GM18868 (cell line): ENCODE measurements at regions not wholly inside any gene's neighbourhood (a gene's known extent, or its start where the extent isn't known, plus 50 kb on each side); places are given as distances from the start of the nearest gene placed in this dataset.
A peak's percentile ranks its signal among the peaks of the same experiment; 100 is the strongest.

Experiments used
- ATAC-seq: cut with Tn5 transposase; IDR thresholded peaks from one replicate; pipeline ENCODE4 v1.9.1; 2021; ENCODE audit warnings: mild to moderate bottlenecking, moderate library complexity; ENCODE audit not compliant: unreplicated experiment

DNA sequence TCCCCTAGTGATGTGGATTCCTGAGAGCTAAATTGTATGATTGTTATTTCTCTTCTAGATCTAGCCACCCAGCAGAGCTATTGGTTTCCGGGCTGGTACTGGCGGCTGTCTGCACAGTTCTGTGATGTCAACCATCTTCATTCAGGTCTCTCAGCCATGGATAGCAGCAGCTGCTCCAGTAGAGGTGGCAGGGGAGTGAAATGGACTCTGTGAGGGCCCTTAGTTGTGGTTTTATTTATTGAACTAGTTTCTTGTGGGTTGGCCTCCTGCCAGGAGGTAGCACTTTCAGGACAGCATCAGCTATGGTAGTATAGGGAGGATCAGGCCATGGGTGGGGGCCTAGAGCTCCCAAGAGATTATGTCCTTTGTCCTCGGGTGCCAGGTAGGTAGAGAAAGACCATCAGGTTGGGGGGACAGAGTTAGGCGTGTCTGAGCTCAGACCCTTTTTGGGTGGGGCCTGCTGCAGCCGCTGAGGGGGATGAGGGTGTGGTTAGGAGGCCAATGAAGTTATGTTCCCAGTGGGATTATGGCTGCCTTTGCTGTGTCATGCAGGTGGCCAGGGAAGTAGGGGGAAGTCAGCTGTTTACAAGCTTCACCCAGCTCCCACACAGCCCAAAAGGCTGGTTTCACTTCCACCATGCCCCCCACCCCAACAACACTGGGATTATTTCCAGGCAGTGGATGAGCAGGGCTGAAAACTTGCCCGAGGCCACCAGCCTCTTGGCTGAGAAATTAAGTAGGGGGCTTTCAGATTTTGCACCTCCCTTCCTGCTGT lies 55.1 kb upstream of the RGS4 start:
- peak; percentile 48 for ATAC-seq

DNA sequence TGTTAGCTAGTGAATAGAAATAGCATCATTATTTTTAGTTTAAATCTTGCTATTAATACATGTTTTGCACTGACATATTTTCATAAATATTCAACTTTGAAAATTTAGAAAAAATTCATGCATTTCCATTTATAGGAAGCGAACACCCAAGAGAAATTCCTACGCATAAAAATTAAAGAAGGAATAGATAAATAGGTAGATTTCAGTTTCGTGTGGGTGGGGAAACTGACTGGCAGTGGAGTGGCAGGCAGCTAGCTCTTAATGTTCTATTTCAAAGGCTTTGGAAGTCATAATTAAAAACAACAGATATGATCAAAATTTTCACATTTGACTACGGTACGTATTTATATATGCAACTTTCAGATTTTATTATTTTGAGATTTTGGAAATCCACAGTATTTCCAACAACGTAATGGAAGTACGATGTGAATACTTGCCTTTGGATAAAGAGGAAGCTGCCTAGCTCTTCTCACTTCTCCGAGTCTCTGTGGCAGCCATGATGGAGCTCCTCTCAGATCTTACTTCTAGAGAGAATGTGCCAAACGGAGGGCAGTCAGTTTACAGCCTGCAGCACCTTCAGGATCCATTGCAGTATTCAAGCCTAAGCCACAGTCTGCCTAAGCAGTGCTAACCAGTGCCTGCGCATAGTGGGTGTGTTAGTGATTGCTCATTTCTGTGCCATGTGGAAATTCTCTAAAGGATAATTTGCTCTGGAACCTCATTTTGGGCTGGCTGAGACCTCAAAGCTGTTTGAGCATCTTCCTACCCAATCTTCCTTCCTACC lies 62.9 kb upstream of the RGS4 start:
- ATAC-seq, result no peak

DNA sequence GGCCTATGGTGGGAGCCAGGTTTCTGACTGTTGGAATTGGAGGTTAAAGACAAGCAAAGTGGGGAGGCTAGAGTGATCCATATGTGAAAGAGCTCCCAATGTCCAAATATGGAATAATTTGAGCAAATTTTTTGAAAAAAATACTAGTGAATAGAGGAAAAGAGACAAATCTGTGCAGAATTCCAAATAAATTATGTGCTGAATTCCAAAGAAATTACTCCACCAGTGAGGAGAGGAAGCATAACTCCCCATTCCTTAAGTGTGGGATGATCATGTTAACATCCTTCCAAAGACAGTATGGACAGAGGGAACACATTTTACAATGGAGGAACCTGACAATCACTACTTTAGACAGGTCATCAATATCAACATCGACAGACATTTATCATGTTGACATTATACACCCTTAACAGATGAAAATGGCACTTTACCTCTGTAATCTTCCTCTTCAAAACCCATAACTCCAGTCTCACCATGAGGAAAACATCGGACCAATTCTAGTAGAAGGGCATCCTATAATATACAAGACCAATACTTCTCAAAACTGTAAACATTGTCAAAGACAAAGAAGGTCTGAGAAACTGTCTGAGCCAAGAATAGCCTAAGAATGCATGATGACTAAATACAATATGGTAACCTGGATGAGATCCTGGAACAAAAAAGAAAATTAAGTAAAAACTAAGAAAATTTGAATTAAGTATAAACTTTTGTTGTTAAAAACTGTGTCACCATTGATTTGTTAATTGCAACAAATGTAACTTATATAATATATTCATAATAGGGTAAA lies 71.5 kb upstream of the RGS4 start:
- no peak for ATAC-seq

DNA sequence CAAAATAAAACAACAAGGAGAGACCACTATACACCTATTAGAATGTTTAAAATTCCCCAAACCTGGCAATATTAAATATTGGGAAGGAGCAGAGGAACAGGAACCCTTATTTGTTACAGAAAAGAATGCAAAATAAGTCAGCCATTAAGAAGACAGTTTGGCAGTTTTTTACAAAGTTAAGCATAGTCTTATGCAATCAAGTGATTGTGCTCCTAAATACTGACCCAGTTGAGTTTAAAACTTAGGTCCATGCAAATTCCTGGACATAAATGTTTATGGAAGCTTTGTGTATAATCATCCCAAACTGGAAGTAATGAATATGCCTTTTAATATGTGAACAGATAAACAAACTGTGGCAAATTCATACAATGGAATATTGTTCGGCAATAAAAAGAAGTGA lies 72.9 kb upstream of the RGS4 start:
- ATAC-seq, result no peak

DNA sequence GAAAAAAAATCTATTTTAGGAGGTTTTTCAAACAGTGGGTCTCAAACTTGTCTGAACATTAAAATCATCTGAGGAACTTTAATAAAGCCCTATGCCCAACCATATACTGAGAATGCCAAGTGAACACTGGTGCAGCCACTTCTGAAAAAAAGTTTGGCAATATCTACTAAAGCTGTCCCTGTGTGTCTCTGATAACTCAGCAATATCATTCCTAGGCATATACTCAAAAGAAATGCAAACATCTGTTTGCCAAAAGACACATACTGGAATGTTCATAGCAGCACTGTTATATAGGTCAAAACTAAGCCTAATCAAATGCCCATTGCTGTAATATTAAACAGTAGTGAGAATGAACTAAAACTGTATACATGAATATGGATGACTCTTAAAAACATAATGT lies 74.2 kb upstream of the RGS4 start:
- ATAC-seq, result no peak

DNA sequence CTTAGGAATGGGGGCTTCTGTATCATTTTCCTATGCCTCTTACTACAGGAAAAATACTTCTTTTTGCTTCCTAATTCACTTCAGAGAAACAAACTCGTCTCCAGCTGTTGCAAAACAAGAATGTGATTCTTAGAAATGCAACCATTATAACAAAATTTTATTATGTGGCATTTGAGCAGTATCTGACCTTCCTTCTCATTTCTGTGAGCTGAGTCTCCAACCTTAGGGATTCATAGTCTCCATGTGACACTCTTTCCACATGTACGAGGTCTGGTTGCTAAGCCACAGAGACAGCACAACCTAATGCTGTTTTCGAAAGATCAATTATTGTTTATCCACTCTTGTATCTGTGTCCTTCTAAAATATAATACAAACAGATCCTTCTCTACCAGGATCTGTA lies 75.3 kb upstream of the RGS4 start:
- ATAC-seq, result no peak

DNA sequence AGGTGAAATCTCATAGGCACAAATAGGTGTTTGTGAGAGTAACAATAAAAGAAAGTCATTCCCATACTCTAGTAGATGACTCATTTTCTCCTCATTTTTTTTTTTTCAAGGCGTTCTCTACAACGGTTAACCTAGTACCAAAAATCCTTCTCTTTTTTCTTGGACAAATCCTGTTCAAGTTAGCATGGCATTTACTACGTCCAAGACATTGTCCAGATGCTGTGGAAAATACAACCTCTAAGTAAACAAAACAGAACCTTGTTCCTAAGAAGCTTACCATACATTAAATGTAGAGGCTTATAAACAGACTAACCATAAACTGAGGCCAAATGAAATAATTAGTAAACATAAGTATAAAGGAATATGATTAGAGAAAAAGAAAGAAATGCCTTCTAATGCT lies 76.2 kb upstream of the RGS4 start:
- ATAC-seq, result no peak

DNA sequence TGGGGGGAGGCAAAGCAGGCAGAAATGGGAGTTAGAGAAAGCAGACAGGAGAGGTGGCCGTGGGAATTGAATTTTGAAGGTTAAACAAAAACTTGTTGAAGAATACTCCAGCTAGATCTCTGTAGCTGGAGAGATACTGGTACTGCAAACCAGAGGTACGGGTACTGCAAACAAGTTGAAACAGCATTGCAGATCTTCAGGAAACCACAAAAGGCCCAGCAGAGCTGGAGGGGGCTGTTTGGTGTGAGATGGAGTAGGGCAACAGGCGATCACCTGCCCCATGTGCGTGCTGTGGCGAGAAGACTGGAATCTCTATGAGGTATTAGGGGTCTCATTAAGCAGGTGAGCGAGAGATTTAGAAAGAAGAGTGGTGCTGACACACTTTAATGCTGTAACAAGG lies 77.7 kb upstream of the RGS4 start:
- no peak for ATAC-seq

DNA sequence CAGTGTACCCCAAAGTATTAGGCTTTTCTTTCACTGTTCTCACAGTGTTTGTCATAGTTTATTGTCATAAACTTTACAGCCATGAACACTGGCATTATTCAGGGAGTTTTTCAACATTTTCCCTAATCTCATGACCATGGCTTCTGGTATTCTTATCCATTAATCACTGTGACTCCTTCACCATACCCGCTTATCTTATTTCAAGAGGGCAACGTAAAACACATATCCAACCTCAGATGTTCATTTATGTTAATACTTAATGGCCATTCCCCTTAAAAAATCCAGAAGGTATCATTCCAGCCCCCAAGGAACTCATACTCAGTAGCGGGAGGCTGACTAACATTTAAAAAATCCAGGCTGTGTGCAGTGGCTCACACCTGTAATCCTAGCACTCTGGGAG lies 78.5 kb upstream of the RGS4 start:
- ATAC-seq, result no peak

DNA sequence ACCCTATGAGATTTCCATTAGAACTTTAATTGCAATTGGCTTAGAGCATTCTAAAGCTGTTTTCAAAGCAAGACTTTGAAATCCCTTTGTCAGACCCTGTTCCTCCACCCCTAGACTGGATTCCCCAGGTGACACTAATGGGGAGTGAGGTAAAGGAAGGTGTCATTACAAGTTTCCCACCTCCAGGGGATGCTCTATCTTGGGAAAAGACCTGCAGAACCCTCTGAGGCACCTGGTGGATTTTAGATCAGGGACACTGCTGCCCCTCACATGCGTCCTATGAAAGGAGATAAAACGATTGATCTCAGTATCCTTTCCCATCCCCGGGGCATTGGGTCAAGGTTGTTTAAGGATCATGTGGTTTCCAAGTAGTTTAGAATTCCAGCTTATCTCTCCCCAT lies 80.3 kb upstream of the RGS4 start:
- ATAC-seq, result no peak

DNA sequence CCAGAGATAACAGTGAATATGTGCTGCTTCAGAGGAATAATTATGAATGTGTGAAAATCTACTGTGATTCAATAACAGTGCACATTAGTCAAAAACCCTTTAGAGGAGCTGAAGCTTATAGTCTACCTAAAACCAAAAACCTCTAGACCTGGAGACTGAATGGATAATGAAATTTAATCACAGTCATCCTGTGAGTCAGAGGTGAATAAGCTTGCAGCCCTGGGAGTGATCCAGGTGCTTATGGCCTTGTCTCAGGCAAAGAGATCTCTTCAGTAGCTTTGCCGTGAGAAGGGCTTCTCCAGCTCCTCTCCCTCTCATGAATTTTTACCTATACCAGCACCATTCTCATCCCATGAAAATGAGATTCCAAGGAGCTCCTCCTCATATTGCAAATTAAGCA lies 81.3 kb upstream of the RGS4 start:
- ATAC-seq, result no peak

DNA sequence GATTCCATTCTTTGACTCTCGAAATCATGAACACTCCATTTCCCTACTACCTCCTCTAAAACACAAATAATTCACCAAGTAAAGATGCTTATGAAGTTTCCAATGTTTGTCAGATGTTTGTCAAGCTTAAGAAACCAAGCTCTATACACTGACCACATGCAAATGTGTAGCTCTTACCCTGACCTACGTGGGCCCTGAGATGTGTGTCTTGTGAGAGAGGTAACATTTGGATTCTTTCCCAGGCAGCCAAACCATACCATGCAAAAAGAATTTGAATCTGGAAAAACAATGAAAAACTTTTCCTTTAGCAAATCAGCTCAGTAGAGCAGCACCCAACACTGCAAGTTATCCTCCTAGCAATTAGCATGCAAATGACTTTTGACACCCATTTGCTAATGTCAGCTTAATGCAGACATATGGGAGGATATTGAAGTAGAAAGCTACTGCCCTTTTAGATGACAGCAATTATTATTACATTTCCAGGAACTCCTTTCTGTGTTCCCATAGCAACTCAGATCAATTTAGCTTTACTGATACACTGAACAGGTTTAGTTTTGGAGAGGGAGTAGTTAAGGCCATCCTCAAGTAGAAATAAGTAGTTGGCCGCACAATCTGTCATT lies 83.2 kb upstream of the RGS4 start:
- ATAC-seq, result no peak

DNA sequence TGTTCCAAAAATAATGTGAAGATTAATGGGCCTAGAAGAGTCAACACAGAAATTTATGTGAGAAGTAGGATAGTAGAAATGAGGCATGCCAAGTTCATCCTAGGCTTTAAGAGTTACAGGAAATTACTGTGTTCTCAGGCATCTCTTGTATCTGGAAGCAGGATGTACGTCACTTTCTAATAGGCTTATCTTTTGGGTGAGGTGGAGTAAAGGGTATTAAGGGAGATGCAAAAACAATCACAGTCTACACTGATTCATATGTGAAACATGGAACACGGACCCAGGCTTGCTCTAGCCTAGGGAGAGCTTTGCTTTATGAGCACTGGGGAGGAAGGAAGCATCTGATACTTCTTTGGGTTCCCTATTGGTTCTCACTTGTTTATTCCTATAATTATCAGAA lies 84.5 kb upstream of the RGS4 start:
- no peak for ATAC-seq

DNA sequence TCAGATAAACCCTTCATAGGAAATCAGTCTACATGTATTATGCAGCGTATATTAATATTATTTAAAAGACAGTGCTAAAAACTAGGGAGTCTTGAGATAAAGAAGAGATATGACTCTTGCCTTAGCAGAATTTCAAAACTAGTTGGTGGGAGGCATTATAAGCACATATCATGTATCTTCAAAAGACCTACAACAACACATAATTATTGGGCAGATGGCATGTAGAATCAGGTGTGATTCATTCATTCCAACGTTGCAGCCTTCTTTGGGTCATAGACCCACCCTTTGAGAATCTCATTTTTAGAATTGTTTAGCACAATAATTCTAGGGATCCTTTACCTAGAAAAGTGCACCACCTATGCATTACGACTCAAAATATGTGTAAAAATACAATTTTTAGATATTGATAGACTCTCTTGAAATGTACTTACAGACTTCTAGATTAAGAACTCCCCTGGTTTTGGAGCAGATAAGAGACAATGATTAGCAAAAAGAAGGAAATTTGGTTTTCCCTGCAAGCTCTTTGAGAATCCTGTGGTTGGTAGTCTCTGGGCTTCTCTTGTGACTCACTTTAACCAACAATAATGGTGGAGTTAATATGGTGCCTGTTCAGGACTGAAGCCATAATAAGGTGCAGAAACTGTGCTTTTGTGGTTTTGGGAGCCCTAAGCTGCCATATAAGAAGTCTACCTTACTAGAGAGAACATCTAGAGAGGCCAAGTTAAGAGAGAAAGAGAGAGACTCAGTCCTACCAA lies 85.3 kb upstream of the RGS4 start:
- no peak for ATAC-seq

DNA sequence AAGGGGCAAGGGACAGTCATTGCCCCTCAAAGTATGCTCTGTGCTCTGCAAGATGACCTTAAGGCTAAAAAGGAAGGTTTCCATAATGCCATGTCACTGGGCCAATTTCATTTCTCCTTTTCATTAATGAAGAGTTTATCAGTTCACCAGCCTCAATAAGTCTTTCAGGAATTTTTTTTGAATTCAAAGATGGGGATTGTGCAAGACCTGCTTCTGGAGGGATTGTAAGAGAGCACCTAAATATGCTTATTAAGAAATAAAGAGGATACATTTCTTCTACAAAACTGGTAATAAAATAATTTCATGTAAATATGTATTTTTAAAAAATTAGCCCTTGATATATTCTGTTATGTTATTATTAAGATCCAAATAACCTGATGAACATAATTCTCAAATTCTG lies 86.8 kb upstream of the RGS4 start:
- ATAC-seq, result no peak

DNA sequence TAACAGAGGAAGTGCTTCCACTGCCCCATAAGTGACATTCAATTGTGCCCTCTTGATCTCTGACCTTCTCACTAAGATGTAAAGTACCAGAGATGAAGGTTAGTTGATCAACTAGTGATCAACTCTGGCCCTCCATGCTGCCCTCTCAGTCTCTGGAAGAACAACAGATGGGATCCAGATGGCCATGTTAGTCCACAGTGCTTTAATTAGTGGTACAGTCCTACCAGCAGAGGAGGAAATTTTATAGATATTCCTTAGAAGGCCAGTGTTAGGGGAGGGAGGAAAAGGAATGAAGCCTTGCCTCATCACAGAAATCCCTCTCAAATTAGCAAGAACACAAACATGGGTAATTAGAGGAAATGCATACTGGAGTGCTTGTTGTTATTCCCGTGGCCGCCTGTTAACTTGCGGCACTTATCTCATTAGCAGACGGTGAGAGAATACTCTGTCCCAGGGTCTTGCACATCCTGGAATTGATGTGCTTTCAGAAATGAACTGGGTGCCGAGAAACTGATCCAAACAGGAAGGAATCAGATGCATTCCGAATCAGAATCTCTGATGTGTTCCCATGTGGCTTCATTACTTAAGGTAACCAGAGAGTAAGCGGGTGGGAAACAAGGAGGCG lies 91.1 kb upstream of the RGS4 start:
- no peak for ATAC-seq

DNA sequence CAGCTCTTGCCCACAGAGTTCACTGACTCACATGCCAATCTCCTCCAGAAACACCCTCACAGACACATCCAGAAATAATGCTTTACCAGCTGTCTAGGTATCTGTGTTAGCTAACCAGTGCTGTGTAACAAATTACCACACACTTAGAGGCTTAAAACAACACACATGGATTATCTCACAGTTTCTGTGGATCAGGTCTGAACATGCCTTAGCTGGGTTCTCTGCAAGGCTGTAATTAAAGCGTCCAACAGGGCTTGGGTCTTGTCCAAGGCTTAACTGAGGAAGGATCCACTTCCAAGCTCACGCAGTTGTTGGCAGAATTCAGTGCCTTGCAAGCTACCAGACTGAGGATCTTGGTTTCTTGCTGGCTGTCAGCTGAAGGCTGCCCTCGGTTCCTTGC lies 92.5 kb upstream of the RGS4 start:
- ATAC-seq, result no peak

DNA sequence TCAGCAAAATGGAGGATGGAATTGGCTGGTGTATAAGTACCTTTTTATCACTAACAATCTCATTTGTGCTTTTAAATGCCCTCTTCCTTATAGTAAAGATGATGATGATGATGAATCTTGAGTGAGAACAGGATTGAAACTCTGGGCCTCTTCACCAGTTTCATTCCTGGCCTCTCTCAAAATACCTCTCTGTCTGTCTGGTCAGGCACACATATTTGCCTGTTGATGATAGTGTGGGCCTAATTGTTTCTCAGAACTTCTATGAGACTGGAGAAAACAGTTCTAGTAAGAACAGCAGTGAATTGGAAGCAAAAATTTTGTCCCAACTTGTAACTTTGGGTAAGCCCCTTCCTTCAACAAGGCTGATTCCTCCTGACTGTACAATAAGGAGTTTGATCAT lies 94.4 kb upstream of the RGS4 start:
- no peak for ATAC-seq

DNA sequence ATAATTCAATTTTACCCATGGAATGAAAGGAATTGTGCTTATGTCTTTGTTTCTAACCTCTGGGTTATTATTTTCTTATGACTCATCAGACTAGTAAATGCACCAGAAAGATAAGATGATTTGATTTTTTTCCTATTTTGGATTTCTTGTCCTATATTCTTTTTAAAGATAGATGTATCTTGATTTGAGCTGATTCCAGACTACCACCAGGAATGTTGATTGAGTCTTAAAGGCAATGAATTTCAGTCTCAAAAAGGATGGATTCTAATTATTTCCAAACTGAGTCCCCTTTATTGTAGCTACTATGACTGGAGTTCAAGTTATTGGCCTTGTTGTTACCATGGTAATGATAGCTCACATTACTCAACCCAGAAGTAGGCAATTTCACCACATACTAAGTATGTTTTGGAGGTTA lies 95.8 kb upstream of the RGS4 start:
- ATAC-seq, result no peak

DNA sequence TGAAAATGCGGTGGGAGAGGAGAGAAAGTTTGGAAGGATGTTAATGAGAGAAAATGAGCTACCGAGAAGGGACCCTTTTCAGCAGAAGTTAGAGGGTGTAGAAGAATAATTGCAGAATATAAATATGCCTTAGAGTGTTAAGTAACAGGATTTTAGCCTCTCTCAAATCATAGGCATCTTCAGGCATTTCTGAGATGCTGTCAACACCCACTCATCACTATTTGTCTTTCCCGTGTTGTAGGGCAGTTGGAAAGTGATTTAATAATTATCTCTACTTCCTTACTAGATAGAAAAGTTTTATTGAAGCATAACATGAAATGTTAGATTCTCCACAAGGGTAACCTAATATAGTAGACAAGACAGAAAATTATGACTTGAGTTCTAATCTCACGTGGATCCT lies 96.4 kb upstream of the RGS4 start:
- no peak for ATAC-seq
